GM23338 (cell line): ENCODE measurements at regions not wholly inside any gene's neighbourhood (a gene's known extent, or its start where the extent isn't known, plus 50 kb on each side); places are given as distances from the start of the nearest gene placed in this dataset.

ENCODE experiments used
- ATAC-seq: fragments of 200-7000 bp; cut with Tn5 transposase; 3 replicates; pipeline ENCODE4 v1.9.1; 2020
- DNase-seq: peaks from one replicate; pipeline ENCODE4 v3.0.0-alpha.2; 2015; ENCODE audit warnings: low spot score
- H2AFZ ChIP-seq: fragments of 200-600 bp; sonication (generic); 2 replicates; pipeline ENCODE4 v1.8.0; 2016; ENCODE audit warnings: antibody characterized with exemption, mild to moderate bottlenecking, moderate library complexity
- H3F3A ChIP-seq: fragments of 200-600 bp; sonication (generic); replicated peaks from 2 replicates; pipeline ENCODE4 v1.8.0; 2017; ENCODE audit warnings: antibody characterized with exemption, mixed run types, low read depth
- H3K27ac ChIP-seq: fragments of 200-600 bp; sonication (generic); 2 replicates; pipeline ENCODE4 v1.6.1; 2016; ENCODE audit warnings: low read depth
- H3K27me3 ChIP-seq: fragments of 200-600 bp; sonication (generic); 2 replicates; pipeline ENCODE4 v1.8.0; 2016; ENCODE audit warnings: mild to moderate bottlenecking, mixed run types, moderate library complexity; ENCODE audit not compliant: insufficient read depth
- H3K36me3 ChIP-seq: fragments of 200-600 bp; sonication (generic); 2 replicates; pipeline ENCODE4 v1.8.0; 2016; ENCODE audit warnings: mild to moderate bottlenecking; ENCODE audit not compliant: insufficient read depth
- H3K4me1 ChIP-seq: fragments of 200-600 bp; sonication (generic); 2 replicates; pipeline ENCODE4 v1.8.0; 2016; ENCODE audit warnings: mild to moderate bottlenecking, moderate library complexity; ENCODE audit not compliant: insufficient read depth
- H3K4me2 ChIP-seq: fragments of 200-600 bp; sonication (generic); 2 replicates; pipeline ENCODE4 v1.7.1; 2017; ENCODE audit warnings: mixed run types
- H3K4me3 ChIP-seq: fragments of 200-600 bp; sonication (generic); 2 replicates; pipeline ENCODE4 v1.6.1; 2016; ENCODE audit warnings: mixed run types
- H3K79me2 ChIP-seq: fragments of 200-600 bp; sonication (generic); replicated peaks from 2 replicates; pipeline ENCODE4 v1.8.0; 2017; ENCODE audit warnings: mild to moderate bottlenecking; ENCODE audit not compliant: insufficient read depth
- H3K9me2 ChIP-seq: fragments of 200-600 bp; sonication (generic); 2 replicates; pipeline ENCODE4 v1.8.0; 2017; ENCODE audit not compliant: insufficient read depth
- H4K20me1 ChIP-seq: fragments of 200-600 bp; sonication (generic); replicated peaks from 2 replicates; pipeline ENCODE4 v1.8.0; 2017; ENCODE audit warnings: mild to moderate bottlenecking; ENCODE audit not compliant: insufficient read depth
- H3K27ac Mint-ChIP-seq: 2 replicates; pipeline ENCODE4 v1.8.0; 2020; ENCODE audit warnings: inconsistent platforms, mild to moderate bottlenecking, moderate library complexity, mixed read lengths
- H3K27me3 Mint-ChIP-seq: 3 replicates; pipeline ENCODE4 v1.8.0; 2022; ENCODE audit warnings: low read depth, mild to moderate bottlenecking, moderate library complexity, mixed read lengths, inconsistent platforms; ENCODE audit not compliant: insufficient read depth, poor library complexity
- H3K36me3 Mint-ChIP-seq: 3 replicates; pipeline ENCODE4 v1.8.0; 2021; ENCODE audit warnings: low read depth, mild to moderate bottlenecking, inconsistent platforms, moderate library complexity, mixed read lengths
- H3K4me1 Mint-ChIP-seq: 3 replicates; pipeline ENCODE4 v1.8.0; 2020; ENCODE audit warnings: mild to moderate bottlenecking, inconsistent platforms, mixed read lengths
- H3K4me3 Mint-ChIP-seq: 3 replicates; pipeline ENCODE4 v1.8.0; 2021; ENCODE audit warnings: moderate library complexity, mild to moderate bottlenecking, inconsistent platforms, mixed read lengths
- H3K9me3 Mint-ChIP-seq: 3 replicates; pipeline ENCODE4 v1.8.0; 2020; ENCODE audit warnings: moderate library complexity, mild to moderate bottlenecking, inconsistent platforms, mixed read lengths
- CREB1 ChIP-seq: fragments of 250-450 bp; sonication (Bioruptor Pico); IDR thresholded peaks from 2 replicates; pipeline ENCODE4 v1.5.0; 2020; ENCODE audit warnings: low read depth, mild to moderate bottlenecking, moderate library complexity
- CTCF ChIP-seq, 2 experiments: fragments of 200-600 bp in 1 of 2; sonication (generic) in 1 of 2; conservative IDR thresholded peaks; 2 replicates each; pipeline versions ENCODE4 v1.5.1 to v1.6.1; 2016 to 2017; ENCODE audit warnings: antibody characterized with exemption in 2 of 2, low read depth in 2 of 2, mild to moderate bottlenecking in 2 of 2, moderate library complexity in 1 of 2
- ETS1 ChIP-seq: IDR thresholded peaks from 2 replicates; pipeline ENCODE4 v1.6.1; 2016; ENCODE audit warnings: antibody characterized with exemption
- EZH2 ChIP-seq: fragments of 200-600 bp; sonication (generic); IDR thresholded peaks from one replicate; pipeline ENCODE4 v1.8.0; 2017; ENCODE audit warnings: antibody characterized with exemption, mild to moderate bottlenecking, low read depth; ENCODE audit not compliant: unreplicated experiment
- EZH2phosphoT487 ChIP-seq: fragments of 200-600 bp; sonication (generic); IDR thresholded peaks from one replicate; pipeline ENCODE4 v1.8.1; 2018; ENCODE audit warnings: antibody characterized with exemption; ENCODE audit not compliant: unreplicated experiment
- JUNB ChIP-seq: IDR thresholded peaks from one replicate; pipeline ENCODE4 v1.6.1; 2016; ENCODE audit warnings: antibody characterized with exemption; ENCODE audit not compliant: unreplicated experiment
- POLR2AphosphoS5 ChIP-seq: IDR thresholded peaks from 2 replicates; pipeline ENCODE4 v1.6.1; 2016; ENCODE audit warnings: antibody characterized with exemption, low read depth
- STAT1 ChIP-seq: IDR thresholded peaks from one replicate; pipeline ENCODE4 v1.6.1; 2016; ENCODE audit warnings: antibody characterized with exemption; ENCODE audit not compliant: unreplicated experiment
- ZNF331 ChIP-seq: fragments of 250-450 bp; sonication (Bioruptor Pico); IDR thresholded peaks from 2 replicates; pipeline ENCODE4 v1.5.0; 2020; ENCODE audit warnings: low read depth, mild to moderate bottlenecking, moderate library complexity
- TF ChIP-seq, protein P1 (sequence below): IDR thresholded peaks from one replicate; pipeline ENCODE4 v1.6.1; 2018; ENCODE audit warnings: antibody characterized with exemption; ENCODE audit not compliant: unreplicated experiment

DNA sequence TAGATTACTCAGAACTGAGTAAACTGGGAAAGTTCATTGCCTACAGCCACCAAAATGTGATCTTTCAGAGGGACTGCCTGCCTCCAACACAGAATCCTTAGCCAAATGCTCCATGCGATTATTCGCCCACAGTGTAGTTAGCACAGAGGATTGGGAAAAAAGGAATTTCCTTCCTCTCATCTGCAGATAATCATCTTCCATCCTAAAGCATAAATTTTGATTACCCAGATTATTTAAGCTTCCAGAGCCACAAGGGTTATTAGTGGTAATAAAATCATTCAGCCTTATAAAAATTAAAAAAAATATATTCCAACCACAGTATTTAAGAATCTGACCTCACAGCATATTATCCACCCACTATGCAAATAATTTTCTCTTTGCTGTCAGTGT, 285.3 kb upstream of the GRAMD2B start:
- H2AFZ ChIP-seq = peak overlapping the region; percentile 67; the same call in 1 of the 2 replicates
- no peaks in the 10 kb centered on the region for H3F3A ChIP-seq
- Mint-ChIP-seq H3K4me3 (no peak overlapping the region), H3K27me3 (no peaks in the 10 kb centered on the region), H3K4me1 (peaks cover 35% of the 10 kb centered on the region), H3K9me3 (no peaks in the 10 kb centered on the region), H3K36me3 (0 out of 3 replicates have a peak, but pooled peaks cover 4% of the 10 kb centered on the region), H3K27ac (peak overlapping the region; percentile 80; the same call in 1 of the 2 replicates)
- no peak overlapping the region for H3K4me3 ChIP-seq
- no peaks in the 10 kb centered on the region for H3K79me2 ChIP-seq
- no peaks in the 10 kb centered on the region for H3K36me3 ChIP-seq
- TF ChIP-seq STAT1 (no peak), JUNB (no peak), CREB1 (CRISPR knock-in tag) (no peak), ZNF331 (no peak), POLR2AphosphoS5 (no peak), EZH2phosphoT487 (no peak), ETS1 (no peak)
- TF ChIP-seq, protein P1, sequence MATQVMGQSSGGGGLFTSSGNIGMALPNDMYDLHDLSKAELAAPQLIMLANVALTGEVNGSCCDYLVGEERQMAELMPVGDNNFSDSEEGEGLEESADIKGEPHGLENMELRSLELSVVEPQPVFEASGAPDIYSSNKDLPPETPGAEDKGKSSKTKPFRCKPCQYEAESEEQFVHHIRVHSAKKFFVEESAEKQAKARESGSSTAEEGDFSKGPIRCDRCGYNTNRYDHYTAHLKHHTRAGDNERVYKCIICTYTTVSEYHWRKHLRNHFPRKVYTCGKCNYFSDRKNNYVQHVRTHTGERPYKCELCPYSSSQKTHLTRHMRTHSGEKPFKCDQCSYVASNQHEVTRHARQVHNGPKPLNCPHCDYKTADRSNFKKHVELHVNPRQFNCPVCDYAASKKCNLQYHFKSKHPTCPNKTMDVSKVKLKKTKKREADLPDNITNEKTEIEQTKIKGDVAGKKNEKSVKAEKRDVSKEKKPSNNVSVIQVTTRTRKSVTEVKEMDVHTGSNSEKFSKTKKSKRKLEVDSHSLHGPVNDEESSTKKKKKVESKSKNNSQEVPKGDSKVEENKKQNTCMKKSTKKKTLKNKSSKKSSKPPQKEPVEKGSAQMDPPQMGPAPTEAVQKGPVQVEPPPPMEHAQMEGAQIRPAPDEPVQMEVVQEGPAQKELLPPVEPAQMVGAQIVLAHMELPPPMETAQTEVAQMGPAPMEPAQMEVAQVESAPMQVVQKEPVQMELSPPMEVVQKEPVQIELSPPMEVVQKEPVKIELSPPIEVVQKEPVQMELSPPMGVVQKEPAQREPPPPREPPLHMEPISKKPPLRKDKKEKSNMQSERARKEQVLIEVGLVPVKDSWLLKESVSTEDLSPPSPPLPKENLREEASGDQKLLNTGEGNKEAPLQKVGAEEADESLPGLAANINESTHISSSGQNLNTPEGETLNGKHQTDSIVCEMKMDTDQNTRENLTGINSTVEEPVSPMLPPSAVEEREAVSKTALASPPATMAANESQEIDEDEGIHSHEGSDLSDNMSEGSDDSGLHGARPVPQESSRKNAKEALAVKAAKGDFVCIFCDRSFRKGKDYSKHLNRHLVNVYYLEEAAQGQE = no peak
- H3K4me1 ChIP-seq = peaks cover 34% of the 10 kb centered on the region
- peaks cover 9% of the 10 kb centered on the region; the same call in 1 of the 2 replicates for H3K9me2 ChIP-seq
- H3K4me2 ChIP-seq = peak overlapping the region; percentile 50; the same call in 1 of the 2 replicates
- H3K27me3 ChIP-seq = no peaks in the 10 kb centered on the region
- DNase-seq = no peak
- ATAC-seq = peak; percentile 46; the same call in 2 of the 3 replicates
- H4K20me1 ChIP-seq = no peaks in the 10 kb centered on the region
- H3K27ac ChIP-seq = peak overlapping the region; percentile 45

DNA sequence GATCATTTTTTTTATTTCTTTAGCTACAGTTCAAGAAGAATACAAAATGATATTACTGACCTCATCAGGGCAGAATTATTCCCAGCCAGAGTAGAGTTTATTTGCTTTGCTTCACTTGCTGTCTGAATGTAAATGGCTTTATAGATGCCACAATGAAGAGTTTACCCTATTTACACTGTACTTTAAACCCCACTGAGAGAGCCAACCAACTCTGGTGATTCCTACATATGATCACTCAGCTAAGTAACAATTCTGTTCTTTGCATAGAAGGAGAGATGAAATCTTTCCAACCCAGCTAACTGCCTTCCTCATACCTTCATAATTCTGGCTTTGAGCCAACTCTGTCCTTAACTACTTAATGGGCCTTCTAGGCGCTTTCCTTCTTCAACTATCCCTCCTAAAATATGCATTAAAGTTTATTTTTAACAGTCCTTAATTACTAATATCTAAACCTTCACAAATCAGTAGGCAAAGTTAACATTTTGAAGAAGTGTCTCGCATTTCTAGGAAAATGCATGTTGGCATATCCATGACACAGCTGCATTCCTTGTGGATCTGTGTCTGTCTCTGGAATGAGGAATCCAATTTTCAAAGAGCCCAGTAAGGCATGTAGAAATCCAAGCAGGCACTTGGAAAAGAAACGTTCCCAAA, 284.8 kb upstream of the GRAMD2B start:
- Histone ChIP-seq H3K27me3 (no peaks in the 10 kb centered on the region), H3F3A (no peaks in the 10 kb centered on the region), H3K4me2 (peak overlapping the region; percentile 50; the same call in 1 of the 2 replicates), H4K20me1 (no peaks in the 10 kb centered on the region), H3K27ac (peak overlapping the region; percentile 45), H3K4me1 (peaks cover 34% of the 10 kb centered on the region), H3K4me3 (no peak overlapping the region), H3K79me2 (no peaks in the 10 kb centered on the region), H2AFZ (no peak overlapping the region), H3K9me2 (peaks cover 9% of the 10 kb centered on the region; the same call in 1 of the 2 replicates), H3K36me3 (no peaks in the 10 kb centered on the region)
- H3K4me3 Mint-ChIP-seq = no peak overlapping the region
- no peaks in the 10 kb centered on the region for H3K27me3 Mint-ChIP-seq
- no peaks in the 10 kb centered on the region for H3K9me3 Mint-ChIP-seq
- no peak; the same call in 2 of the 3 replicates for ATAC-seq
- peak overlapping the region; percentile 80 for H3K27ac Mint-ChIP-seq
- DNase-seq = peak; percentile 21
- 0 out of 3 replicates have a peak, but pooled peaks cover 4% of the 10 kb centered on the region for H3K36me3 Mint-ChIP-seq
- H3K4me1 Mint-ChIP-seq = peaks cover 31% of the 10 kb centered on the region
- no peak for TF ChIP-seq EZH2
- TF ChIP-seq, protein P1 = no peak
- no peak for TF ChIP-seq ZNF331
- TF ChIP-seq CREB1 (CRISPR knock-in tag) = no peak
- TF ChIP-seq STAT1 = no peak
- TF ChIP-seq CTCF (conservative IDR thresholded peaks at IDR 0.05; ENCODE audit: low read depth in 2 of 2) = no peak
- no peak for TF ChIP-seq EZH2phosphoT487
- TF ChIP-seq POLR2AphosphoS5 = no peak
- no peak for TF ChIP-seq JUNB
